A172 (cell line): ENCODE measurements at regions not wholly inside any gene's neighbourhood (a gene's known extent, or its start where the extent isn't known, plus 50 kb on each side); places are given as distances from the start of the nearest gene placed in this dataset.
"Not testable (repeated sequence)": the region's sequence is repeated elsewhere in the genome, so short reads cannot be mapped to it uniquely, and the experiment has no call there.

ENCODE experiments used
- DNase-seq: peaks from one replicate; pipeline ENCODE4 v3.0.0-alpha.2; 2015; ENCODE audit warnings: low spot score

DNA sequence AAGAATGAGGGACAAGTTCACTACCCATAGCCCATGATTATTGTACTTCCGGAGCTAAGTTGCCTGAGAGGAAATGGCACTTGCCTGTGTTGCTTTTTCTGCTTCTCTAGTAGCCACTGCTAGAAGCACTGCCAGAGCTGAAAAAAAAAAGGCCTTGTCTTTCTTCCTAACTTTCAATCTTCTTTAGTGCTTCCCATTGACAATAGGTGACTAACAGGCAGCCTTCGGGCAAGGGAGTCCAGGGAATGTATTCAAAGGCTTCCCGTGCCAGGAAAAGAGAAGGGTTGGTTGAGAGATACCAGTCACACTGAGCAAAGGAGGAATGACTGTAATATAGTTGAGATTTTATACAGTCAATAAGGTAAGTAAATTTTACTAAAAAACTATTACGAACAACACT, 242.0 kb downstream of the CALCRL start:
- DNase-seq, result no peak

DNA sequence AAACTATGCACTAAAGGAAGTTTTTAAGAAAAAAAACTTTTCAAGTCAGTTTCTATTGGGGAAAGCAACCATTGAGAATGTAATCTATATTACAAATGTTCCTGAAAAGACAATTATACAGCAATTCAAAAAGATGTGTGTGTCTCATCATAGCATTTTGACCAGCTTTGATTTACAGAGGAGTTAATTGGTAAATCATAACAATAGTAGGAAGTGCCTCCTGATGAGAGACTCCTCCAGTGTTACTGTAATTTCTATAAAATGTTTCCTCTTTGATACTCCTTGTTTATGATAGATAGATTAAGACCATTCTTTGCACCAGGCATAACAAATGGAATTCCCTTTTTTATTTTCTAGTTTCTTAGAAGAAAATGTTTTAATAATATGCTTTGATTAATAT, 249.9 kb downstream of the CALCRL start:
- no peak for DNase-seq

DNA sequence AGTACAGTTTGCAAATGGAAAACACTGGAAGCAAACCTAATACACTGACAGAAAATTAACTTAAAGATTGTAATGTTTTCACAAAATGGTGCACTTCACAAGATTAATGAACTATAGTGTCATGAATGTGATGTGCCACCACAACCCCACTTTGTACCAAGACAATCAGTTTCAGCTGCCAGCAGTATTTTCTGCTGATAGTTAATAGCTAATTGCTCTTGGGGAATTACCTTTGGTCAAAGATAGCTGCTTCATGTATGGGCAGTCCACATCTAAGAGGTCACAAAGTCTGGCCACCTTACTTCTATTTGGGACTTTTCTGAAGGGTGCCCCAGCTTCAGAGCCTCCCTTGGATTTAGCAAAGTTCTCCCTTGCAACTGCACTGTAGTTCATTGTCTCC, 254.0 kb downstream of the CALCRL start:
- DNase-seq, result no peak

DNA sequence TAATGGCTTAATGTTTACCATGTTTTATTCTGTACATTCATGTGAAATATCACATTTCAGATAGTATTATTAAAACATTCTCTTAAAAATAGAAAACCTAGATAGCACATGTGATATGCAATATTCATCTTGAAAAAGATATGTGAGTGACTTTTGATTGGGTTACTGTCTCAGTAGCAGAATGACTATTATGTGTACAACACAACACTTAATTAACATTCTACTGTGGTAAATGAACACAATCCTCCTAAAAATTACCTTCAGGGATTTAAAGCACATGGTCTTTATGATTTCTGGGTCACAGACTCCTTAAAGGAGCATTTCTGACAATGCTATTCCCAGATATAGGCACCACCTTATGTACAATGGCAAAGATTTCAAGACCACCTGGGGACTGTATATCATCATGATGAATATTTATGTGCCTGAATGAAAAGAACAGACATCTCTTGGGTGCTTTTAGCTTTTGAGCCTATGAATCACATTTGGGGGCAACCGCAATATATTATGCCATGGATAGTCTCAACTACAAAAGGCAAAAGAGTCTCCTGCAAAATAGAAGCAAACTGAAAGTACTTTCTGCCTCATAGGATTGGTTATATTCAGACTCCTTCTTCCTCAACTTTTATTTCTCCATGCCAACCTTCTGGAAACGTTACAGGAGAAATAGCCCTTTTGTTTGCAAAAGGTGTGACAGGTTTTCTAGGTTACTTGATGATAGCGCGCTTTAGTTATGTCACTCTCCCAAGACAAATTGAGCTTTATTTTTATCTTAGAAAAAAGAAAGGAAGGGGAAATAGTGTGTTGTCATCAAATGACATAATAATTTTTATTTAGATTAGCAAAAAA, 259.0 kb downstream of the CALCRL start:
- DNase-seq, result no peak

DNA sequence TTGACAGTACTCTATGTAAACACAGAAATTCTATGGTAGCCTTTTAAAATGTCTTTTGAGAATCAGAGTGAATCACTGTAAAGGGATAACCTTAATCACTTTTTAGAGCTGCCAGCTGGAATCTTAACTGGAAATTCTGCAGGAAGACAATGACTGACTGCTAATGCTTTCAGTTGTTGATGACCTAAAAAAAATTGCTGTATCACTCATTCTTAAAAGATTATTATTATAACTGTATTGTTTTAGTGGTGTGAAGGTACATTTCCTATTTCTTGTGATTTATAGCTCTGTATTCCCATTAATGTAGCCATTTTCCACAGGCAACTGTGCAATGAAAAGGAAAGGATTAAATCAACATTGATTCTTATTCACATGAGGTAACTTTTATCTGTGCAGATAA, 260.5 kb downstream of the CALCRL start:
- no peak for DNase-seq

DNA sequence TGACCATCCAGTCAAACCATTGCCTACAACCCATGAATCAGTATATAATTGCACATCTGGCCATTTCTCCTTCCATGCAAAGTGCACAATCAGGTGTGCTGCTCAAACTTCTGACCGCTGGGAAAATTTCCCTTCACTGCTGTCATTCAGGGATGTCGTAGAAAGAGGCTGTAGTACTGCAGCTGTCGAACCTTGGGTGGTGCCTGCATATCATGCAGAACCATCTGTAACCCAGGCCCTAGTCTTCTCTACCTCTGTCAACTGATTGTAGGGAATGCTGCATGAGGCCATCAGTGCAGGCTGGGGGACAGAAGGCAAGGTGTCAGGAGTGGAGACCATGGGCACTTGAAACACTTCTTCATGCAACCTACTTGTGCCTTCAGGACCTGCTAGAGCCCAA, 267.5 kb downstream of the CALCRL start:
- no peak for DNase-seq

DNA sequence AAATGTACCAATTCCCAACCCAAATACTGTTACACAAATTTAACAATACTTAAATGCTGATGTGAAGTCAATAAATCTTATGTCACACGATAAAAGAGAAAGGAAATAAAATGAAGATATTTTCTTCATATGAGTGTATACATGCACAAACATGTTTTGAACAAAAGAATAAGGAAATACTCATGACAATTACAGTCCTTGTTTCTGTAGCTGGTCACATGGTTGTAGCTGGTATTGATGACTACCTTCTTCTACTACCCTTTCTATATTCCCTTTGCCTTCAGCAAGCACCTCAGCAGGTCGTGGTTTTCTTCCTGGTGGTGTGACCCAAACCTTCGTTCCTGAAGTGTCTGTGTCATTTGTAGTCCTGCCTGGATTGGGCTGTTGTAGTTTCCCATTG, 269.2 kb downstream of the CALCRL start:
- DNase-seq, result not testable (repeated sequence)

DNA sequence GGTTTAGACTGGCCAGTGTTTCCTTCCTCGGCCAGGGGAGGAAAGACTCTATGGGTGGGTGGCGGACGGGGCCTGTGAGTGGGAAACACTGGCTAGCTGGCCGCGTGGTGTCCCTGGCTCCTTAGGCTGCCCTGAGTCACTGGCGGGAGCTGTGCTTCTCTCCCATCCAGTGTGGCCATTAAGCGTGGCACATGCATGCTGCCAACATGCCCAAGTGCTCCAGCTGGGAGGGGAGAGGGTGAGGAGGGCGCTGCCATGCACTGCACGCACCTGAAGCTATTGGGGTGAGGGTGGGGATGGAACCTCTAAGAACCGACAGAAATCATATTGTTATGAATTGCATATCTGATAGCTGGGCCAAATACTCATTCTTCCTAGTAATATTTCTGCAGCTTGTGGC, 270.8 kb downstream of the CALCRL start:
- DNase-seq, result no peak

DNA sequence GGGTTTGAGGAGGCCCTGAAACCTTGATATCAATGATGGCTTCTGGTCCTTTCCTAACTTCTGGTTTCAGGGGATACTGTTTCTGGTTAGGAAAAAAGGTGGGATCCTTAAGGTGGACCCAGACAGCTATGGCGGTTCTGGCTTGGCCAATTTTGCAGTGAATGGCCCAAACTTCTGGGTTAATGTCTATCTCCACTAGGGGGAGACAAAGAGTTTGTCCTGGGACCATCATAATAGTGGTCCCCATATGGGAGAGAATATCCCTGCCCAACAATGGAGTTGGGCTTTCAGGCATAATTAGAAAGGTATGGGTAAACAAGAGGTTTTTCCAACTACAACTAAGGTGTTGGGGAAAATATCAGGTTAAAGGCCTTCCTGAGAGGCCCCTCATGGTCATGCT, 273.5 kb downstream of the CALCRL start:
- DNase-seq, result no peak

DNA sequence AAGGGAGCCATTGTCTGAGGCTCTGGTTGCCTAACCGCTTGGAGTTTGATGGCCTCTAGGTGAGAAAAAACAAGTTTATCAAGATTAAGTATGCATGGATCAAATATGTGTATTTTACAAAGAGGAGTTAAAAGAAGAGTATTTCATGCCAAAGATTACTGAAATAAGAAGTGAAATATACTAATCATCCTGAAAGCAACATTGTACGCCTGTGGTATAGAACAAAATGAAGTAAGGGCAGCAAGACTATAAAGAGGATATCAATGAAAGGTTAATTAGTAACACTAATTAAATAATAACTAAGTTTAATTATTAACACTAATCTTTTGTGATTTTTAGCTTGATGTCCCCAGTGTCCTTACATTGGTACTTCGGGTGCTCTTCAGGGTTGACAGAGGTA, 276.7 kb downstream of the CALCRL start:
- DNase-seq, result no peak

DNA sequence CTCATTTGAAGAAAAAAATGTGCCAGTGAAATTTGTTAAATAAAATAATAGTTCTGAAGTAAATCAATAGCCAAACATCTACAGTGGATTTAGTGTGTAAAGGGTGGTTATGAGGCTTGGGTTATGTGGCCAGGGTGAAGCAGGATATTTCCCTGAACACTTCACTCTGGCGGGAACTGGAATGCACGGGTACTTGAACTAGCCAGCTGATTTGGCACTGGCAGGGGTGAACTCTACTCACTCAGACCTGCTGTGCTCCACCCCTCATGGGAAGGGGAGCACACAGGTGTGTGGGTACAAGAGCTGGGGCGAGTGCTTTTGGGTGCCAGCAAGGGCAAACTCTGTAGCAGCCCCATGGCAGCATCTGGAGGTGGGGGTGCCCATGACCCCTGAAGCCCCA, 278.2 kb downstream of the CALCRL start:
- no peak for DNase-seq

DNA sequence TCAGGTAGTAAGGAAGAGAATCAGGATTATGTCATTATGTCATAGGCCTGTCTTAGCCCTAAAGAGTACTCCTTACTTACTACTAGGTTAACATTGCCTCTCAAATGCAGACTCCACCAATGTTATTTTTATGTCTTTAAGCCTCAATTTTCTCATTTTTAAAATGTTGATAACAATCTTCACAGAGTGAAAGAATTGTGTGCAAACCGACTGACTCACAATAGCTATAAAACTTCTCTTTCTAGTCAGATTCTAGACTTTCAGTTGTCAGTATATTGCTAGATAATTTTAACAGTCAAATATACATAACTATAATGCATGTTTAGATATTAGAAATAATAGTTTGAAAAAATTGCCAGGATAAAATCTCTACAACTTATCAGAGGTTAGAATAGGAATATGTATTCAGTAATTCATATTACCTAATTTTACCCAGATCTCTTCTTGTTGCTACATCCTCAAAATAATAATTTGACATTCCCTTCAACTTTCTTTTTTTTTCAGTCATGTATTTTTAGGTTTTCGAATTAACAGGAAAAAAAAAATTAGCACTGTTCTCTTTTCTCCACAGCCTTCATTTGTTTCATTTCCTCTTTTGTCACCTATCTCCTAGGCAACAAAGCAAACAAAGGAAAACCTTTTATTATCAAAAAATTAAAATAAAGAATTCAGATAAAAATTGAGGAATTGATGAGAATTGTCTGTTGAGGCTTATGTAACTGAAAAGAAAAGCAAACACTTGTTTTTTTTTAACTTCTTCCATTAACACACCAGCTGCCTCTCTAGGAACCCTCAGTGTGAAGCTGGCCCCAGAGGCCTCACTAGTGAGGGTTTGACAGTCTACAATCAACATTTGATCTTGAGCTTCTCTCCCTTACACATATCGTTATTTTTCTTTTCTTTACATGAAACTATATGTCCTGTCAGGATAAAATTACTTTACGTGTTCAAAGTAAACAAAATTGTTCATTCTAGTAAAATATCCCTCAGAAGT, 279.0 kb downstream of the CALCRL start:
- DNase-seq, result no peak

DNA sequence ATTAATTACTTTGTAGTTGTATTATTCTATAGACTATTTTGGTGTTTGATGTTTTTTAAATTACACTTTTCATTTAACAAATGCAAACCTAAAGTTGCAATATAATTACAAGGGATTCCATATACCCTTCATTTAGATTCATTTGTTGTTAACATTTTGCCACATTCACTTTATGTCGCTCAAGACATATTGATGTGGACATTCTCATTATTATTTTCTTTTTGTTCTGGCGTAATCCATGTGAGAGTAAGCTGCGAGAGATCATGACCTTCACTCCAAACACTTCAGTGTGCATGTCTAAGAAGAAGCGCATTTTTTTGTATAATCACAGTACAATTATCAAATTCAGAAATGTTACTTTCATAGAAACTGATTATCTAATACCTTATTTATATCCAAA, 280.6 kb downstream of the CALCRL start:
- no peak for DNase-seq

DNA sequence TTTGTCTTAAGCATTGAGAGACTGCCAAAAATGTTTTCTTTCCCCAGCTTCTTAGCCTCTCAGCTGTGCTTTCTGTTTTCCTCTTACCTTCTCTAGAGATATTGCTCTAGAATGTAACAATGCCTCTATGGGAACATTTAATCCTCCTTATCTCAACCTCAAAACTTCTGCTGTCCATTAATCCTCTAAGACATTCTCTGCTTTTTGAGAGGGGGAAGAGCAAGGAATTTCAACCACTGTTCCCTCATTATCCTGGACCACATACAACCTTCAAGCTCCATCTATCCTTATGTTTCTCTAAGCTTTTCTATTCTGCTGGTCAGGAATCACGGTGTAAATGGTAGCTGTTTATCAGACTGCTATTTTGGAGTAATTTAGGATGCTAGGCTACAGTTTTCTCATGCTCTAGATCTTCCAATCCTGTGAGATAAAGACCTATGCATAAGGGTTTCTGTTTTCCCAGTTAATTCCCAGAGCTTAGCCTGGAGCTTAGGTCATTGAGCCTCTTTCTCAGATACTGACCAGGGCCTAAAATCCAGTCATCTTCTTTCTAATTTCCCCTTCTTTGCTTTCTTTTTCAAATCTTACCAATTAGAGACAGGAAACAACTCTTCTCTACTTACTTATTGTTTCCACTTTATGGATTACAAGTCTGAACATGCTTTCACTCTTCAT, 282.0 kb downstream of the CALCRL start:
- no peak for DNase-seq

DNA sequence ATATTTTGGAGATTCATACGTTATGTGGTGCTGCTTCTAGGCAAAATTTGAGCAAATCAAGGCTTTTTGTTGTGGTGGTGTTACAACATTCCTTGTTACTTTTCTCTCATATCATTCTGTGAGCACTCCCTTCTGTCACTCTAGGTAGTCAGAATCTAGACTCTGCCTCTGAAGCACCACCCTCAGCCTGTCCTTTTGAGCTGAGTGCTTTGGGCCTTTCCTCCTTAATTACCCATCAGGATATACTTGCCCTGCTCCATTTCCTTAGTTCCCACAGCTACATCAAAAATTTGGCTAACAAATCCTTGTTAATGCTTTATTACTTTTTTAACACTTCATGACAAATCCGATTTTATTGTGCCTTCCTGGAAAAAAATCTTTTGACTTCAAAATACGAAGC, 289.6 kb downstream of the CALCRL start:
- no peak for DNase-seq

DNA sequence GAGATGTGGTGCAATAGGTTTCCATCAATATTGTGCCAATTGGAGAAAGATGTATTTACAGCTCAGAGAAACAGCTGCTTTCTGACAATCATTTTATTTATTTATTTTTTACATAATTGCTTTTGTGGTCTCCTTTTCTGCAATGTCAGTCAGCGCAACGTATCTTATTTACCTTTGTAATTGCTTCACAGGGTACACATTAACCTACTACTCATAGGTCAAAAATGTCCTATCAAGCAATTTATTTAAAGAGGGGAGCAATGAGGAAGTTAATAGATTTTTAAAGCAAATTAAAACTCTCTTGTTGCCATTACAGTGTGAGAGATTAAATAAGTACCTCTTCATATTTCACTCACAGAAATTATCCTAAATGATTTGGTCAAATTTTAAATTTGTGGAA, 291.0 kb downstream of the CALCRL start:
- no peak for DNase-seq

DNA sequence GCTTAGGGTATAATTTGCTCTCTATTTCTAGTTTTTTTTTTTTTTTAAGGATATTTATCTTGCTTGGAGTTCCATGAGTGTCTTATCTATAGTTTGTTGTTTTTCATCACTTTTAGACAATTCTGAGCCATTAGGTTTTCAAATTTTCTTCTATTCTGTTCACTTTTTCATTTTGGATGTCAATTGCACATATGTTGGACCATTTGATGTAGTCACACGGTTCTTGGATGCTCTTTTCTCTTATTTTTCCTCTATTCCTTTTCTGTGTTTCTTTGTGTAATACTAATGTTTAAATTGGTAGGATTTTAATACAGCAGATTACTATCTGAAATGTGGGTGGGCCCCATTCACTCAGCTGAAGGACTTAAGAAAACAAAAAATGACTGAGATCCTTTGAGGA, 292.6 kb downstream of the CALCRL start:
- no peak for DNase-seq

DNA sequence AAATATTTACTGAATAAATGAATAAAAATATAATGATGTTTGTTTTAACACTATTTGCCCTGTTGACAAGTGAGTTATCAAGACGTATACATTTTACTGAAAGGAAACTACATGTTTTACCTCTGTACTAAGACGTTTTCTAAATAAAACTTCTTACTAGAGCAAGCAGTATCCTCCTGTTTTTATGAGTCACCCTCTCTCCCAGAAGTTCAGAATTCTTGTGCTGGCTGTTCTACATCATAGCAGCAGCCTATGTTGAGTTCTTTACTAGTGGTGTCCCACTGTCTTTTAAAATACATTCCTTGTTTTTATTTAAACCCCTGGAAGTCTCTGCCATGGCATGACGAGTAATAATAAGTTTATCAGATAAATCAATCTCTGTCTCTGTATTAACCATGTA, 297.4 kb downstream of the CALCRL start:
- DNase-seq, result no peak

DNA sequence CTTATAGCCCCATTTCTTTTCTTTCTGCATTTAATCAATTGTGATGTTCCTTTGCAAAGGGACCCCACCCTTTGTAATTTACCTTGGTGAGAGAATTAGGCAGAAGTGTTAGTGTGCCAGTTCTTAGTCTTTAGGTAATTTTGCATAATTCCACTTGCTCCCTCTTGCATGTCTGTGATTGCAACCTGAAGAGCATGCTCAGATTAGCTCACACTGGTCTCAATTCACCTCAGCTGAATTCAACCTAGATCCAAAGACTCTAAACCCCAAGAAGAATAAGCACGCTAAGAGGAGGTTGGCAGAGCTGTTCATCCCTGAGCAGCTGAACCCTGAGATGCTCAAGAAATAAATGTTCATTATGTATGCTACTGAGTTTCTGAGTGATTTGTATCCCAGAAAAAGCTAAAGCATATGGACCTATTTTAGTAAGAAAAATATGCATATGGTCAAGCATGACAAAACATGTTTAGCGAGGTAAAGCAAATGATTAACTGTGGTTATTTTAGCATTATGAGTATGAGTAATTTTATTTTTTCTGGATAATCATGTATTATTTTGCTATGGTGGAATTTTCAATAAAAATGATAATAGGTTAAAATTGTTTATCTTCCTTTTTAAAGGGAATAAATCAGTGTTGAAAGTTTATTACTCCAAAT, 299.2 kb upstream of the ZSWIM2 start:
- DNase-seq, result no peak

DNA sequence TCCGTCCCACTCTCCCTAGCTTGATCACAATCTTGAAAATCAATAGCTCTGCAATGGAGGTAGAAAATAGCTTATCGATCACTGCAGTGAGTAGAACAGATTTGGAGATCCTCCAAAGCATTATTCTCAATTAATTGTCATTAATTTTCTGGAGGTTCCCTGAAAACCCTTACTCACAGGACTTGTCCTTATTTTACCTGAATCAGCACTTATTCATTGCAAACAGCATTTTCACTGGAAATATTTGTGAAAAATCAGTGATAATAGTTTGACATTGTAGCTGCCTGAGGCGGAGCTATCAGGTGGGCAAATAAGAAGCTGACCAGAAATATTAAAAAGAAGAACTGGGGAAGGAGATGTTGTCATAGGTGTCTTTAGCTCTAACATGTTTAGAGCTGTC, 294.6 kb upstream of the ZSWIM2 start:
- no peak for DNase-seq

DNA sequence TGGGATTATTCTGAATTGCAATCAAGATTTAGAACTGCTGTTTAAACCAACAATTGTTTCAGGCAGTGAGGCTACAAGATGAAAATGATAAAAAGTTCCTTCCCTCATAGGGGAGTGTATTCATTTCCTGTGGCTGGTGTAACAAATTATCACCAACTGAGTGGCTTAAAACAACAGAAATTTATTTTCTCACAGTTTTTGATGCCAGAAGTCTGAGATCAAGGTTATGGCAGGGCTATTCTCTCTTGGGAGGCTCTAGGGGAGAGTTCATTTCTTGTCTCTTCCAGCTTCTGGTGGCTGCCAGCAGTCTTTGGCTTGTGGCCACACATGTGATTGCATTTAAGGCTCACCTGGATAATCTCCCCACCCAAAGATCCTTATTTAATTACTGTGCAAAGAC, 290.5 kb upstream of the ZSWIM2 start:
- DNase-seq, result no peak

DNA sequence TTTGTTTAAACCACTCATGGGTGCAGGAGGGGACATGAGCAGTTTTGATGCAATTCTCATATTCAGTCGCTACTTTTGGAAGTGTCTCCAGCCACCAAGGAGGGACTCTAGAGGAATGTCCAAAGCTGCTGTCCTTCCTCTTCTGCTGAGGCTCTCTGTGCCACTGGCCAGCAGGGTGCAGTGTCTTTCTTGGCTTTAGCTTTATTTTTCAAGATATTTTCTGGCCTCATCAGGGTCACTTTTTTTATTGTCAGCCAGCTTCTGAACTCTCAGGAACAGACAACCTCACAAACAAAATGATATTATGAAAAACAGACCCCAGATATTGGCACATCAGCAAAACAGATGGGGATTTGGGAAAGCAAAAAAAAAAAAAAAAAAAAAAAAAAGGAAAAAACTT, 289.3 kb upstream of the ZSWIM2 start:
- peak; percentile 30 for DNase-seq
